ENCODE measurements at regions not wholly inside any gene's neighbourhood (a gene's known extent, or its start where the extent isn't known, plus 50 kb on each side); places are given as distances from the start of the nearest gene placed in this dataset.

DNA sequence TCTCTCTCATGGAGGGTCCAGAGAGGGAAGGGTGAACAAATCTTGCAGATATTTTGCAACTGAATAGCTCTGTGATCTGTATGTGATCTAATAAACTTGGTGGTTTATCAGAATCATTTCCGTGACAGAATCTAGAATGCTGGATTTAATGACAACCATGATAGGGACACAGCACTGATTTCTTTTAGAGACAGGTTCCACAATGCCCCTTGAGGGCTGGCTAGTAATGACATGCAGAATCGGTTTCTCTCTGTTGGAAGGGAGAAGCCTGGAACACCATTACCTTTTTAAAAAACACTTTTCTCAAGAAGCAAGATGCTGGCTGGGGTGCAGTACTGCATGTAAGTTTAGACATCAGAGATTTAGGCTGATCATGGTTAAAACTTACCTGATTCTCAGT, 313.4 kb downstream of the CDH26 start:
- TF ChIP-seq, protein P1, sequence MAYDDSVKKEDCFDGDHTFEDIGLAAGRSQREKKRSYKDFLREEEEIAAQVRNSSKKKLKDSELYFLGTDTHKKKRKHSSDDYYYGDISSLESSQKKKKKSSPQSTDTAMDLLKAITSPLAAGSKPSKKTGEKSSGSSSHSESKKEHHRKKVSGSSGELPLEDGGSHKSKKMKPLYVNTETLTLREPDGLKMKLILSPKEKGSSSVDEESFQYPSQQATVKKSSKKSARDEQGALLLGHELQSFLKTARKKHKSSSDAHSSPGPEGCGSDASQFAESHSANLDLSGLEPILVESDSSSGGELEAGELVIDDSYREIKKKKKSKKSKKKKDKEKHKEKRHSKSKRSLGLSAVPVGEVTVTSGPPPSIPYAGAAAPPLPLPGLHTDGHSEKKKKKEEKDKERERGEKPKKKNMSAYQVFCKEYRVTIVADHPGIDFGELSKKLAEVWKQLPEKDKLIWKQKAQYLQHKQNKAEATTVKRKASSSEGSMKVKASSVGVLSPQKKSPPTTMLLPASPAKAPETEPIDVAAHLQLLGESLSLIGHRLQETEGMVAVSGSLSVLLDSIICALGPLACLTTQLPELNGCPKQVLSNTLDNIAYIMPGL (CRISPR knock-in tag; IDR thresholded peaks at IDR 0.05; ENCODE audit: borderline replicate concordance) = no peak
- TF ChIP-seq, protein P2, sequence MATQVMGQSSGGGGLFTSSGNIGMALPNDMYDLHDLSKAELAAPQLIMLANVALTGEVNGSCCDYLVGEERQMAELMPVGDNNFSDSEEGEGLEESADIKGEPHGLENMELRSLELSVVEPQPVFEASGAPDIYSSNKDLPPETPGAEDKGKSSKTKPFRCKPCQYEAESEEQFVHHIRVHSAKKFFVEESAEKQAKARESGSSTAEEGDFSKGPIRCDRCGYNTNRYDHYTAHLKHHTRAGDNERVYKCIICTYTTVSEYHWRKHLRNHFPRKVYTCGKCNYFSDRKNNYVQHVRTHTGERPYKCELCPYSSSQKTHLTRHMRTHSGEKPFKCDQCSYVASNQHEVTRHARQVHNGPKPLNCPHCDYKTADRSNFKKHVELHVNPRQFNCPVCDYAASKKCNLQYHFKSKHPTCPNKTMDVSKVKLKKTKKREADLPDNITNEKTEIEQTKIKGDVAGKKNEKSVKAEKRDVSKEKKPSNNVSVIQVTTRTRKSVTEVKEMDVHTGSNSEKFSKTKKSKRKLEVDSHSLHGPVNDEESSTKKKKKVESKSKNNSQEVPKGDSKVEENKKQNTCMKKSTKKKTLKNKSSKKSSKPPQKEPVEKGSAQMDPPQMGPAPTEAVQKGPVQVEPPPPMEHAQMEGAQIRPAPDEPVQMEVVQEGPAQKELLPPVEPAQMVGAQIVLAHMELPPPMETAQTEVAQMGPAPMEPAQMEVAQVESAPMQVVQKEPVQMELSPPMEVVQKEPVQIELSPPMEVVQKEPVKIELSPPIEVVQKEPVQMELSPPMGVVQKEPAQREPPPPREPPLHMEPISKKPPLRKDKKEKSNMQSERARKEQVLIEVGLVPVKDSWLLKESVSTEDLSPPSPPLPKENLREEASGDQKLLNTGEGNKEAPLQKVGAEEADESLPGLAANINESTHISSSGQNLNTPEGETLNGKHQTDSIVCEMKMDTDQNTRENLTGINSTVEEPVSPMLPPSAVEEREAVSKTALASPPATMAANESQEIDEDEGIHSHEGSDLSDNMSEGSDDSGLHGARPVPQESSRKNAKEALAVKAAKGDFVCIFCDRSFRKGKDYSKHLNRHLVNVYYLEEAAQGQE (IDR thresholded peaks at IDR 0.05) = no peak
- TF ChIP-seq, protein P3, sequence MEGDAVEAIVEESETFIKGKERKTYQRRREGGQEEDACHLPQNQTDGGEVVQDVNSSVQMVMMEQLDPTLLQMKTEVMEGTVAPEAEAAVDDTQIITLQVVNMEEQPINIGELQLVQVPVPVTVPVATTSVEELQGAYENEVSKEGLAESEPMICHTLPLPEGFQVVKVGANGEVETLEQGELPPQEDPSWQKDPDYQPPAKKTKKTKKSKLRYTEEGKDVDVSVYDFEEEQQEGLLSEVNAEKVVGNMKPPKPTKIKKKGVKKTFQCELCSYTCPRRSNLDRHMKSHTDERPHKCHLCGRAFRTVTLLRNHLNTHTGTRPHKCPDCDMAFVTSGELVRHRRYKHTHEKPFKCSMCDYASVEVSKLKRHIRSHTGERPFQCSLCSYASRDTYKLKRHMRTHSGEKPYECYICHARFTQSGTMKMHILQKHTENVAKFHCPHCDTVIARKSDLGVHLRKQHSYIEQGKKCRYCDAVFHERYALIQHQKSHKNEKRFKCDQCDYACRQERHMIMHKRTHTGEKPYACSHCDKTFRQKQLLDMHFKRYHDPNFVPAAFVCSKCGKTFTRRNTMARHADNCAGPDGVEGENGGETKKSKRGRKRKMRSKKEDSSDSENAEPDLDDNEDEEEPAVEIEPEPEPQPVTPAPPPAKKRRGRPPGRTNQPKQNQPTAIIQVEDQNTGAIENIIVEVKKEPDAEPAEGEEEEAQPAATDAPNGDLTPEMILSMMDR (IDR thresholded peaks at IDR 0.05) = no peak
- TF ChIP-seq HDAC2 (IDR thresholded peaks at IDR 0.05) (no peak), RCOR1 (IDR thresholded peaks at IDR 0.05; ENCODE audit: low read depth, low read length) (no peak), MAZ (IDR thresholded peaks at IDR 0.05; ENCODE audit: borderline replicate concordance, low read depth, low read length) (no peak)
